GM12878 (cell line): ENCODE measurements at regions not wholly inside any gene's neighbourhood (a gene's known extent, or its start where the extent isn't known, plus 50 kb on each side); places are given as distances from the start of the nearest gene placed in this dataset.

ENCODE experiments used
- ATAC-seq: fragments of 200-7000 bp; cut with Tn5 transposase; 3 replicates; pipeline ENCODE4 v1.9.1; 2020; ENCODE audit warnings: mild to moderate bottlenecking, moderate library complexity
- BruUV-seq: library from RNA; stranded (reverse); fragments of 400-500 nt; replicated peaks from 2 replicates; lab custom pipeline; 2021; lab: Mats Ljungman, UMichigan
- CTCF ChIA-PET: fragments of 300-600 bp; sonication (Branson Sonifier 250); formaldehyde crosslinking; extraction: SDS; loops from one replicate; lab custom pipeline; 2021; ENCODE audit warnings: inconsistent platforms; lab: Yijun Ruan, JAX
- POLR2A ChIA-PET: fragments of 350-600 bp; formaldehyde crosslinking; extraction: SDS; loops from one replicate; lab custom pipeline; 2021; ENCODE audit warnings: inconsistent platforms; lab: Charles Lee
- RAD21 ChIA-PET: fragments of 300-600 bp; sonication (Branson Sonifier 250); formaldehyde crosslinking; loops from one replicate; lab custom pipeline; 2023; ENCODE audit warnings: antibody characterized with exemption; ENCODE audit not compliant: unreplicated experiment; lab: Charles Lee
- SMC1A ChIA-PET: fragments of 300-600 bp; sonication (Branson Sonifier 250); formaldehyde crosslinking; loops from one replicate; lab custom pipeline; 2023; ENCODE audit not compliant: unreplicated experiment, uncharacterized antibody; lab: Charles Lee
- DNase-seq: peaks from one replicate; pipeline ENCODE4 v3.0.0-alpha.2; 2011; ENCODE audit warnings: low read depth, low spot score
- FAIRE-seq: peaks from 3 replicates; lab custom pipeline; 2011; peaks lifted over from hg19 to GRCh38; lab: Jason Lieb, UNC
- H2AFZ ChIP-seq: 2 replicates; pipeline ENCODE4 v1.6.0; 2011; ENCODE audit warnings: low read depth, low read length, control low read depth; ENCODE audit not compliant: control insufficient read depth
- H3K27ac ChIP-seq: 2 replicates; pipeline ENCODE4 v1.5.1; 2011; ENCODE audit warnings: control low read depth; ENCODE audit not compliant: control insufficient read depth, insufficient read depth
- H3K27me3 ChIP-seq, 2 experiments: replicated peaks in 1 of 2; 2 replicates each; pipeline versions ENCODE4 v1.6.0 to v1.6.1; 2011; ENCODE audit warnings: low read length in 1 of 2; ENCODE audit not compliant: control insufficient read depth in 2 of 2, insufficient read depth in 2 of 2
- H3K36me3 ChIP-seq, 2 experiments: 2 replicates each; pipeline ENCODE4 v1.5.1; 2011; ENCODE audit warnings: low read length in 1 of 2; ENCODE audit not compliant: control insufficient read depth in 2 of 2, insufficient read depth in 2 of 2
- H3K4me1 ChIP-seq: 2 replicates; pipeline ENCODE4 v1.6.1; 2011; ENCODE audit warnings: mild to moderate bottlenecking, low read length, moderate library complexity, mixed read lengths; ENCODE audit not compliant: control insufficient read depth, insufficient read depth
- H3K4me2 ChIP-seq: 2 replicates; pipeline ENCODE4 v1.6.0; 2011; ENCODE audit warnings: control low read depth; ENCODE audit not compliant: control insufficient read depth, insufficient read depth
- H3K4me3 ChIP-seq: fragments of 200-600 bp; sonication (generic); 2 replicates; pipeline ENCODE4 v1.5.1; 2016
- H3K79me2 ChIP-seq: 2 replicates; pipeline ENCODE4 v1.6.0; 2011; ENCODE audit warnings: low read length; ENCODE audit not compliant: control insufficient read depth, insufficient read depth
- H3K9ac ChIP-seq: 2 replicates; pipeline ENCODE4 v1.8.0; 2011; ENCODE audit warnings: low read length, control low read depth, mixed read lengths; ENCODE audit not compliant: control insufficient read depth, insufficient read depth
- H3K9me3 ChIP-seq: replicated peaks from 3 replicates; pipeline ENCODE4 v1.5.1; 2011; ENCODE audit warnings: mild to moderate bottlenecking, low read length; ENCODE audit not compliant: control insufficient read depth, insufficient read depth
- H4K20me1 ChIP-seq: 2 replicates; pipeline ENCODE4 v1.6.0; 2011; ENCODE audit not compliant: control insufficient read depth, insufficient read depth
- ATF7 ChIP-seq: fragments of 450-650 bp; IDR thresholded peaks from 2 replicates; pipeline ENCODE4 v1.6.1; 2016; ENCODE audit warnings: low read depth, mild to moderate bottlenecking
- PAX5 ChIP-seq: IDR thresholded peaks from 2 replicates; pipeline ENCODE4 v1.6.1; 2011; ENCODE audit warnings: low read depth, low read length, borderline replicate concordance
- STAT1 ChIP-seq: fragments of 450-650 bp; conservative IDR thresholded peaks from 2 replicates; pipeline ENCODE4 v1.6.1; 2014; ENCODE audit warnings: antibody characterized with exemption, mild to moderate bottlenecking
- TCF12 ChIP-seq: IDR thresholded peaks from 2 replicates; pipeline ENCODE4 v1.6.1; 2011; ENCODE audit warnings: low read depth, mild to moderate bottlenecking, low read length
- TCF7 ChIP-seq: IDR thresholded peaks from 2 replicates; pipeline ENCODE4 v1.6.1; 2014; ENCODE audit warnings: antibody characterized with exemption, borderline replicate concordance
- WGBS: methylation state at CpG from one replicate; pipeline ENCODE4 v1.1.6; 2016; ENCODE audit warnings: low lambda C conversion rate; ENCODE audit not compliant: insufficient replicate concordance, insufficient coverage; ENCODE audit errors: missing lambda C conversion rate; 5-methylcytosine and 5-hydroxymethylcytosine counted together
- in situ Hi-C: fragments of 300-500 bp; cut with MboI; formaldehyde crosslinking; loops from 9 replicates; pipeline ENCODE4 v1.14.3; 2018; ENCODE audit warnings: mixed read lengths
- intact Hi-C: fragments of 100-400 bp; cut with micrococcal nuclease; formaldehyde crosslinking; loops from one replicate; pipeline ENCODE4 v1.14.2; 2022; ENCODE audit not compliant: unreplicated experiment
- TF ChIP-seq, protein P1 (sequence below): fragments of 450-650 bp; IDR thresholded peaks from 2 replicates; pipeline ENCODE4 v1.6.1; 2017; ENCODE audit warnings: low read depth, mild to moderate bottlenecking, moderate library complexity

DNA sequence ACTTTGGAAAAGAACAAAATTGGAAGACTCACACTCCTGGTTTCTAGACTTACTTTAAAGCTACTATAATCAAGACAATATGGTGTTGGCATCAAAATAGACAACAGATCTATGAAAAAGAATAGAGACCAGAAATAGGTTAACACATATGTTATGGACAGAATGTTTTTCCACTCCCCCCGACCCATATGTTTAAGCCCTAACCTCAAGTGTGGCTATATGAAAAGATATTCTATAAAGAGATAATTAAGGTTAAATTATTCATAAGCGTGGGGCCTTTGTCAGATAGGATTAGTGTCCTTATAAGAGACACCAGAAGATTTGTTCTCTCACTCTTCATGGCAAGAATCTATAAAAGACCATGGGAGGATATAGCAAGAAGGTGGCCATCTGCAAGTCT, 440.0 kb downstream of the AASDHPPT start (continued):
- no peak for TF ChIP-seq PAX5

DNA sequence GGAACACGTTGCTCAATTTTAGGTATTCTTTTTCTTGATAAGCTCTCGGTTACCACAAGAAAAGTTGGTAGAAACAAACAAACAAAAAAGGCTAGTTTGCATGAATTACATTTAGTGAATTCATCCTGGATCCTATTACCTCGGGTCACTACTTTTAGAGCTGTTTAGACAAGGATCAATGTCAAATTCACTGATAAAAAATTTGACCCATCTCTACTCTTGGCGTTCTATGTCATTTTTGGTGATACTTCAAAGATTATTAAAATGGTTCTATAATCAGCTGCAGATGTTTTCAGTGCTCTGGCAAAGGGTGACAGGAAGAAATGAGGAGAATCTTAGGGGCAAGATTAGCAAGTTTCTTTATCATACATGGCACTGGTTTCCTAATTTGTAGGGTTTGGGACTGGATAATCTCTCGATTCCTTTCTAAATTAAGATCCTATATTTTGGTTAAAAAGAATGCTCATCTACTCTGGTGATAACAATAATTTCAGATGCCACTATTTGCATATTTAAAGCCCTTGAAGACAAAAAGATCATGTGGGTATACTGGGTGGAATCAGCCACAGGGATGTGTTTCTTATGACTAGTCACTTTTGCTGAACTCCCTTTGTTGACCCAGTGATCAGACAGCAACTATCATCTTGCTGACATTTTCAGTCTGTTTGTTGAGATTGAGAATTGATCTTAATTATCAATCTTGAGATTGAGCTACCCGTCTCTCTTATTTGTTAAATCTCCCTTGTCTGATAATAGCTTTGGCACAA, 442.9 kb downstream of the AASDHPPT start:
- 5% methylated on average over 6 of the region's 6 CpGs for WGBS
- ChIA-PET CTCF (interaction anchor here (0.7 kb wide), 1 partner anchor 33 kb away, joined by 3 read pairs; no protein-coding TSS in a partner anchor), SMC1A (no interaction called here), POLR2A (no interaction called here), RAD21 (no interaction called here)
- H3K9ac ChIP-seq, result no peak overlapping the region
- no peaks in the 10 kb centered on the region for H3K79me2 ChIP-seq
- no peaks in the 10 kb centered on the region for H3K4me1 ChIP-seq
- no peaks in the 10 kb centered on the region for H4K20me1 ChIP-seq
- no peak overlapping the region for H3K4me2 ChIP-seq
- H3K4me3 ChIP-seq, result no peak overlapping the region
- ATAC-seq, result no peak
- intact Hi-C loops, result no loop called here
- no peak for DNase-seq
- H3K27me3 ChIP-seq, result no peaks in the 10 kb centered on the region
- FAIRE-seq, result no peak
- H3K9me3 ChIP-seq, result no peaks in the 10 kb centered on the region
- in situ Hi-C loops, result no loop called here
- no TSS peak for BruUV-seq
- H2AFZ ChIP-seq, result no peak overlapping the region
- no peak for TF ChIP-seq TCF12
- TF ChIP-seq, protein P1, sequence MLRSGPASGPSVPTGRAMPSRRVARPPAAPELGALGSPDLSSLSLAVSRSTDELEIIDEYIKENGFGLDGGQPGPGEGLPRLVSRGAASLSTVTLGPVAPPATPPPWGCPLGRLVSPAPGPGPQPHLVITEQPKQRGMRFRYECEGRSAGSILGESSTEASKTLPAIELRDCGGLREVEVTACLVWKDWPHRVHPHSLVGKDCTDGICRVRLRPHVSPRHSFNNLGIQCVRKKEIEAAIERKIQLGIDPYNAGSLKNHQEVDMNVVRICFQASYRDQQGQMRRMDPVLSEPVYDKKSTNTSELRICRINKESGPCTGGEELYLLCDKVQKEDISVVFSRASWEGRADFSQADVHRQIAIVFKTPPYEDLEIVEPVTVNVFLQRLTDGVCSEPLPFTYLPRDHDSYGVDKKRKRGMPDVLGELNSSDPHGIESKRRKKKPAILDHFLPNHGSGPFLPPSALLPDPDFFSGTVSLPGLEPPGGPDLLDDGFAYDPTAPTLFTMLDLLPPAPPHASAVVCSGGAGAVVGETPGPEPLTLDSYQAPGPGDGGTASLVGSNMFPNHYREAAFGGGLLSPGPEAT, result no peak
- no peak for TF ChIP-seq PAX5
- no peak for TF ChIP-seq ATF7
- no peak for TF ChIP-seq STAT1
- TF ChIP-seq TCF7, result no peak
- H3K27ac ChIP-seq, result no peak overlapping the region
- no peaks in the 10 kb centered on the region for H3K36me3 ChIP-seq
